C4-2B (cell line): ENCODE measurements at regions not wholly inside any gene's neighbourhood (a gene's known extent, or its start where the extent isn't known, plus 50 kb on each side); places are given as distances from the start of the nearest gene placed in this dataset.

ENCODE experiments used
- ZFX ChIP-seq: fragments of 450-650 bp; IDR thresholded peaks from 2 replicates; pipeline ENCODE4 v1.6.1; 2017
- TF ChIP-seq, protein P1 (sequence below): fragments of 450-650 bp; conservative IDR thresholded peaks from 2 replicates; pipeline ENCODE4 v1.5.1; 2017; ENCODE audit warnings: mild to moderate bottlenecking

DNA sequence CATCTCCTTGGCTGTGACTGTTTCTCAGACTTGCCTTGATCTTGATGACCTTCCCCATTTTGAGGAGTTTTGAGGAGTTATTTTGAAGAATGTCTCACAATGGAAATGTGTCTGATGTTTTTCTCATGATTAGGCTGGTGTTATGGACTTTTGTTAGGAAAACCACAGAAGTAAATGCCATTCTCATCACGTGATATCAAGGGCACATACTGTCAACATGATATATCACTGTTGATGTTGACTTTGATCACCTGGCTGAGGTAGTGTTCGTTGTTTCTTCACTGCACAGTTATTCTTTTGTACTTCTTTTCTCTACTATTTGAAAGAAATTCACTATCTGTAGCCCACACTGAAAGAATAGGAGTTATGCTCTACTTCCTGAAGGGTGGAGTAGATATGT lies 194.7 kb upstream of the MPHOSPH6 start:
- TF ChIP-seq, protein P1, sequence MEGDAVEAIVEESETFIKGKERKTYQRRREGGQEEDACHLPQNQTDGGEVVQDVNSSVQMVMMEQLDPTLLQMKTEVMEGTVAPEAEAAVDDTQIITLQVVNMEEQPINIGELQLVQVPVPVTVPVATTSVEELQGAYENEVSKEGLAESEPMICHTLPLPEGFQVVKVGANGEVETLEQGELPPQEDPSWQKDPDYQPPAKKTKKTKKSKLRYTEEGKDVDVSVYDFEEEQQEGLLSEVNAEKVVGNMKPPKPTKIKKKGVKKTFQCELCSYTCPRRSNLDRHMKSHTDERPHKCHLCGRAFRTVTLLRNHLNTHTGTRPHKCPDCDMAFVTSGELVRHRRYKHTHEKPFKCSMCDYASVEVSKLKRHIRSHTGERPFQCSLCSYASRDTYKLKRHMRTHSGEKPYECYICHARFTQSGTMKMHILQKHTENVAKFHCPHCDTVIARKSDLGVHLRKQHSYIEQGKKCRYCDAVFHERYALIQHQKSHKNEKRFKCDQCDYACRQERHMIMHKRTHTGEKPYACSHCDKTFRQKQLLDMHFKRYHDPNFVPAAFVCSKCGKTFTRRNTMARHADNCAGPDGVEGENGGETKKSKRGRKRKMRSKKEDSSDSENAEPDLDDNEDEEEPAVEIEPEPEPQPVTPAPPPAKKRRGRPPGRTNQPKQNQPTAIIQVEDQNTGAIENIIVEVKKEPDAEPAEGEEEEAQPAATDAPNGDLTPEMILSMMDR = no peak
- TF ChIP-seq ZFX = no peak
